ENCODE measurements at regions not wholly inside any gene's neighbourhood (a gene's known extent, or its start where the extent isn't known, plus 50 kb on each side); places are given as distances from the start of the nearest gene placed in this dataset.

DNA sequence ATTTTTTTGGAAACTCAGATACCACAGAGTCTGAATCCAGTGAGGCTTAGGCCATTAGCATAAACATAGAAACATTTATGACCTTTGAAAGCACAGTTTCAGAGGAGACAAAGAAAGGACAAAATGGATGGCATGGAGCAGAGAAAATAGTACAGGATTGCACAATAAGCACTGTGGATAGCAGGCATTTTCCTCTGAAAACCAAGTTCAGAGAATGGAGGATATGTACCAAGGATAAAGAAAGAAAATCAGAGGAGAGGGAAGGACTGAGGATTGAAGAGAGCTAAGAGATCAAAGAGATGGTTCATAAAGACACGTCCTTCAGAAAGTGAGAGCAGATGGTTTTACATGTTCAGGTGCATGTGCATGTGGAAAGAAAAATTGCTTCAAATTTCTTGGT lies 707.2 kb upstream of the CELF2 start:
- Mint-ChIP-seq H3K9me3 (peaks cover 1% of the 10 kb centered on the region), H3K4me3 (no peak overlapping the region), H3K36me3 (no peaks in the 10 kb centered on the region), H3K27me3 (no peaks in the 10 kb centered on the region), H3K4me1 (no peaks in the 10 kb centered on the region), H3K27ac (no peak overlapping the region)
- no peak for ATAC-seq (ENCODE audit: low read depth)
- no peak for DNase-seq (ENCODE audit: low spot score in 2 of 2)

- Mint-ChIP-seq H3K4me1 (no peaks in the 10 kb centered on the region), H3K4me3 (no peak overlapping the region), H3K9me3 (peaks cover 1% of the 10 kb centered on the region), H3K27me3 (no peaks in the 10 kb centered on the region), H3K27ac (no peak overlapping the region), H3K36me3 (no peaks in the 10 kb centered on the region)
- no peak for ATAC-seq (ENCODE audit: low read depth)
- no peak for DNase-seq (ENCODE audit: low spot score in 2 of 2)
Measured at GRCh38 chr10:10311966-10312365, 705.7 kb upstream of the CELF2 start.

- H3K9me3 Mint-ChIP-seq: peaks cover 1% of the 10 kb centered on the region
- H3K27ac Mint-ChIP-seq: no peak overlapping the region
- H3K4me1 Mint-ChIP-seq: no peaks in the 10 kb centered on the region
- ATAC-seq (ENCODE audit: low read depth) (no peak), DNase-seq (ENCODE audit: low spot score in 2 of 2) (no peak)
- H3K36me3 Mint-ChIP-seq: no peaks in the 10 kb centered on the region
- H3K4me3 Mint-ChIP-seq: no peak overlapping the region
- no peaks in the 10 kb centered on the region for H3K27me3 Mint-ChIP-seq
Measured at GRCh38 chr10:10313149-10313835, 704.4 kb upstream of the CELF2 start.

- no peaks in the 10 kb centered on the region for H3K36me3 Mint-ChIP-seq
- H3K4me1 Mint-ChIP-seq: no peaks in the 10 kb centered on the region
- no peak for DNase-seq (ENCODE audit: low spot score in 2 of 2)
- H3K4me3 Mint-ChIP-seq: no peak overlapping the region
- H3K27ac Mint-ChIP-seq: no peak overlapping the region
- peaks cover 1% of the 10 kb centered on the region for H3K9me3 Mint-ChIP-seq
- no peak for ATAC-seq (ENCODE audit: low read depth)
- H3K27me3 Mint-ChIP-seq: no peaks in the 10 kb centered on the region
Measured at GRCh38 chr10:10314626-10315025, 703.0 kb upstream of the CELF2 start.

DNA sequence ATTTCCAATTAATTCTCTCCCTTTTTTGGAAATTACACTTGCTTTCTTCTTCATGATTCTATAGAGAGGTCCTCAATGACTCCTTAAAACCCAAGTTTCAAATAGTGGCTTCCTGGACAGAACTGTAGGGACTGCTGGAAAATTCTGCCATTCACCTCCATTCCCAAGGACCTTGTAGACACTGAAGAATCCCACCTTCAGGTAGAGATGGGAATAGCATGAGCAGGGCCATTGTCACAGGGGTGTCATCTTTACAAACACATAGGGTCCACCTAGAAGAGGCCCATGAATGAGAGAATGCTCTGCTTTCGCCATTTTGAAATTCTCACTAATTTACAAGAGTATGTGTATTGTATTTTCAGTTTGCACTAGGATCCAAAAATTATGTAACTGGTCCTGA lies 701.7 kb upstream of the CELF2 start:
- no peaks in the 10 kb centered on the region for H3K36me3 Mint-ChIP-seq
- peaks cover 3% of the 10 kb centered on the region for H3K9me3 Mint-ChIP-seq
- ATAC-seq (ENCODE audit: low read depth) (no peak), DNase-seq (ENCODE audit: low spot score in 2 of 2) (no peak)
- no peaks in the 10 kb centered on the region for H3K27me3 Mint-ChIP-seq
- H3K4me3 Mint-ChIP-seq: no peak overlapping the region
- H3K27ac Mint-ChIP-seq: no peak overlapping the region
- H3K4me1 Mint-ChIP-seq: no peaks in the 10 kb centered on the region

- H3K4me3 Mint-ChIP-seq: no peak overlapping the region
- ATAC-seq (ENCODE audit: low read depth) (no peak), DNase-seq (ENCODE audit: low spot score in 2 of 2) (no peak)
- peaks cover 5% of the 10 kb centered on the region for H3K9me3 Mint-ChIP-seq
- no peaks in the 10 kb centered on the region for H3K27me3 Mint-ChIP-seq
- no peaks in the 10 kb centered on the region for H3K36me3 Mint-ChIP-seq
- no peaks in the 10 kb centered on the region for H3K4me1 Mint-ChIP-seq
- no peak overlapping the region for H3K27ac Mint-ChIP-seq
Measured at GRCh38 chr10:10317151-10317550, 700.5 kb upstream of the CELF2 start.

GRCh38 chr10:10318856-10319255 lies 698.8 kb upstream of the CELF2 start:
- Mint-ChIP-seq H3K27ac (no peak overlapping the region), H3K4me1 (no peaks in the 10 kb centered on the region), H3K27me3 (no peaks in the 10 kb centered on the region), H3K36me3 (no peaks in the 10 kb centered on the region), H3K4me3 (no peak overlapping the region), H3K9me3 (peaks cover 6% of the 10 kb centered on the region)
- ATAC-seq (ENCODE audit: low read depth) (no peak), DNase-seq (ENCODE audit: low spot score in 2 of 2) (no peak)

- no peak for ATAC-seq (ENCODE audit: low read depth)
- Mint-ChIP-seq H3K27me3 (no peaks in the 10 kb centered on the region), H3K4me3 (no peak overlapping the region), H3K4me1 (no peaks in the 10 kb centered on the region), H3K9me3 (peaks cover 6% of the 10 kb centered on the region), H3K36me3 (no peaks in the 10 kb centered on the region), H3K27ac (no peak overlapping the region)
- no peak for DNase-seq (ENCODE audit: low spot score in 2 of 2)
Measured at GRCh38 chr10:10320956-10321355, 696.7 kb upstream of the CELF2 start.

- ATAC-seq (ENCODE audit: low read depth): no peak
- Mint-ChIP-seq H3K4me3 (no peak overlapping the region), H3K27ac (no peak overlapping the region), H3K36me3 (no peaks in the 10 kb centered on the region), H3K27me3 (no peaks in the 10 kb centered on the region), H3K4me1 (no peaks in the 10 kb centered on the region), H3K9me3 (peaks cover 3% of the 10 kb centered on the region)
- no peak for DNase-seq (ENCODE audit: low spot score in 2 of 2)
Measured at GRCh38 chr10:10326116-10326515, 691.6 kb upstream of the CELF2 start.

- Mint-ChIP-seq H3K9me3 (peaks cover 2% of the 10 kb centered on the region), H3K36me3 (no peaks in the 10 kb centered on the region), H3K27me3 (no peaks in the 10 kb centered on the region), H3K27ac (no peak overlapping the region), H3K4me1 (no peaks in the 10 kb centered on the region), H3K4me3 (no peak overlapping the region)
- no peak for ATAC-seq (ENCODE audit: low read depth)
- no peak for DNase-seq (ENCODE audit: low spot score in 2 of 2)
Measured at GRCh38 chr10:10327934-10328333, 689.7 kb upstream of the CELF2 start.

DNA sequence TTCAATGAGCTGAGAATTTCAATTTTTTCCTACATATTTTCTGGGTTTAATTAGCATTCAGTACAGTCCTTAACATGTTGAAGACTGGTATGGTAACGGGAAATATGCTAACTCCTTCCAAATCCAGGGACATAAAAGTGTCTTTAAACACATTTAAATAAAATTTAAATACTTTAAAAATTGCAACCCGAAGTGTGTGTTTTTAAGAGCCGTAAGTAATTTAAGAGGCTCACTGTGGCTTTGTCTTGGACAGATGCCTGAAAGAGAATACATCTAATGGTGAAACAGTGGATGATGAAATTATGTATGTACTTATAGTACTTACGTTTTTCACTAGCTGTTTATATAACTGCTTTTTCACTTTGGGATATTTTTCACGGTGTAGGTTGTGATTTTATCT lies 687.3 kb upstream of the CELF2 start:
- H3K4me1 Mint-ChIP-seq: no peaks in the 10 kb centered on the region
- no peak for ATAC-seq (ENCODE audit: low read depth)

DNA sequence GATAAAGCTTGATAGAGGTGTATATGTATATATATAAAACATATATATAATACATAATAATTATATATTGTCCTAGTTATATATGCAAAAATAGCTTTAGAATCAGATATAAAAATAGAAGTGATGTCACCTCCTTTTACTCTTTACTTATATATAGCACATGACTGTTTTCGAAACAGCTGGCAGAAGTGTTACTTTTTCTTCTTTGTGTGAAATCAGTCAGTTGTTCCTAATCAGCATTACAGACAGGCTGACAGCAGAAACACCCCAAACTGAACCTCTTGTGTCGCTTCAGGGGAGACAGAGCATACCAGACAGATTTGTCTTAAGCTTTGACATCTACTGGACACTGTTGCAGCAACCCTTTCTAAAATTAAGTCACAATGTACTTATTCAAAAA lies 684.9 kb upstream of the CELF2 start:
- Mint-ChIP-seq H3K27ac (no peak overlapping the region), H3K9me3 (no peaks in the 10 kb centered on the region), H3K27me3 (no peaks in the 10 kb centered on the region), H3K36me3 (no peaks in the 10 kb centered on the region), H3K4me3 (no peak overlapping the region), H3K4me1 (no peaks in the 10 kb centered on the region)
- DNase-seq (ENCODE audit: low spot score in 2 of 2) (no peak), ATAC-seq (ENCODE audit: low read depth) (no peak)

More for the DNA sequence above, 687.3 kb upstream of the CELF2 start:
- no peak overlapping the region for H3K27ac Mint-ChIP-seq
- H3K9me3 Mint-ChIP-seq: no peaks in the 10 kb centered on the region
- no peaks in the 10 kb centered on the region for H3K27me3 Mint-ChIP-seq
- no peak overlapping the region for H3K4me3 Mint-ChIP-seq
- DNase-seq (ENCODE audit: low spot score in 2 of 2): no peak
- no peaks in the 10 kb centered on the region for H3K36me3 Mint-ChIP-seq

GRCh38 chr10:10333622-10334021 lies 684.0 kb upstream of the CELF2 start:
- no peak overlapping the region for H3K27ac Mint-ChIP-seq
- no peaks in the 10 kb centered on the region for H3K4me1 Mint-ChIP-seq
- no peaks in the 10 kb centered on the region for H3K27me3 Mint-ChIP-seq
- DNase-seq (ENCODE audit: low spot score in 2 of 2): no peak
- no peaks in the 10 kb centered on the region for H3K36me3 Mint-ChIP-seq
- H3K4me3 Mint-ChIP-seq: no peak overlapping the region
- no peaks in the 10 kb centered on the region for H3K9me3 Mint-ChIP-seq
- ATAC-seq (ENCODE audit: low read depth): no peak

- no peak for DNase-seq (ENCODE audit: low spot score in 2 of 2)
- no peak overlapping the region for H3K4me3 Mint-ChIP-seq
- ATAC-seq (ENCODE audit: low read depth): no peak
- no peak overlapping the region for H3K27ac Mint-ChIP-seq
- H3K9me3 Mint-ChIP-seq: no peaks in the 10 kb centered on the region
- no peaks in the 10 kb centered on the region for H3K36me3 Mint-ChIP-seq
- H3K27me3 Mint-ChIP-seq: no peaks in the 10 kb centered on the region
- H3K4me1 Mint-ChIP-seq: no peaks in the 10 kb centered on the region
Measured at GRCh38 chr10:10338339-10338738, 679.3 kb upstream of the CELF2 start.

DNA sequence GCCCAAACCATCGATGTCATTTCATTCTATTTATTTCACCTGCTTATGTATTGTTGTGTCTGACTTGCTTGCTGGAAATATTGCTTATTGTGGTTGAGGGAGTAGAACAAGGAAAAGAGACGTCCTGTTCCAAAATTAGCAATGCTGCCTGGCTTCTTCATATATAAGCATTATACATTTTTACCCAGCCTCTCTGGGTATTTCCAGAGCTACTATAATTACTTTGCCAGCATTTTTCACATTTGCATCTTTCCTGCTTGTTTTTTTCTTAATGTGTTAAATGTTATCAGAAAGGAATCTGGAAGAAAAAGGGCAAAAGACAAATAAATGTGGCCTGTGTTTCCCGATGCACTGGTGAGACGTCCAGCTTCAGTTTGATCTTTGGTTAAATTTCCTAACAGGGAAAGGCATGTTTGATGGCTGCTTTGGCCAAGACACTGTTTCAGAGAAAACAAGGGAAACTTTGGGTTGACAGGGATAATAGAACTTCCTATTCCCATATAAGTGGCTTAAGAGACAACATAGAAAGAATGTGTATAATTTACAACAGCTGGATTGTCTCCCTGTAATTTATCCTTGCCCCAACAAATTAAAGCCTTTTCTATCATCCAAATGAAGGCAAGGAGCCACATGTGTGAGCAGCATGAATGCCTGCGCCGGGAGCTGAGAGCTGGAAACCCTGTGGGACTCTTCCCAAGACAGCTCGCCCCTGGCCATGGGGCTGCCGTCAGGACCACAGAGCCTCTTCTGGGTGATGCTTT lies 671.1 kb upstream of the CELF2 start:
- ATAC-seq (ENCODE audit: low read depth): no peak
- no peaks in the 10 kb centered on the region for H3K4me1 Mint-ChIP-seq
- no peak overlapping the region for H3K27ac Mint-ChIP-seq
- H3K27me3 Mint-ChIP-seq: no peaks in the 10 kb centered on the region
- no peak overlapping the region for H3K4me3 Mint-ChIP-seq
- DNase-seq (ENCODE audit: low spot score in 2 of 2): no peak
- H3K36me3 Mint-ChIP-seq: no peaks in the 10 kb centered on the region
- peaks cover 1% of the 10 kb centered on the region for H3K9me3 Mint-ChIP-seq

Data from memory B cell (primary cell).